ENCODE measurements at regions not wholly inside any gene's neighbourhood (a gene's known extent, or its start where the extent isn't known, plus 50 kb on each side); places are given as distances from the start of the nearest gene placed in this dataset.

- Histone ChIP-seq H3K9me3 (ENCODE audit: control insufficient read depth, insufficient read depth, low read length) (no peaks in the 10 kb centered on the region), H3K4me3 (ENCODE audit: low read depth, low read length) (no peak overlapping the region), H3K27me3 (ENCODE audit: control insufficient read depth, insufficient read depth, low read length) (no peaks in the 10 kb centered on the region), H3K27ac (ENCODE audit: low read depth, low read length) (no peak overlapping the region)
- DNase-seq (ENCODE audit: low read depth, low spot score): no peak
- ChIA-PET CTCF (no interaction called here), POLR2A (no interaction called here)
- no peak for TF ChIP-seq CTCF (IDR thresholded peaks at IDR 0.05; ENCODE audit: low read depth, low read length)
Measured at GRCh38 chr20:39990692-39991091, 698.3 kb downstream of the MAFB start.

- CTCF ChIA-PET: no interaction called here
- Histone ChIP-seq H3K27me3 (ENCODE audit: control insufficient read depth, insufficient read depth, low read length) (no peaks in the 10 kb centered on the region), H3K27ac (ENCODE audit: low read depth, low read length) (no peak overlapping the region), H3K4me3 (ENCODE audit: low read depth, low read length) (no peak overlapping the region), H3K9me3 (ENCODE audit: control insufficient read depth, insufficient read depth, low read length) (no peaks in the 10 kb centered on the region)
- DNase-seq (ENCODE audit: low read depth, low spot score): no peak
- POLR2A ChIA-PET: no interaction called here
- no peak for TF ChIP-seq CTCF (IDR thresholded peaks at IDR 0.05; ENCODE audit: low read depth, low read length)
Measured at GRCh38 chr20:39988991-39989390, 700.0 kb downstream of the MAFB start.

GRCh38 chr20:39986173-39986904, 702.7 kb downstream of the MAFB start:
- TF ChIP-seq CTCF (IDR thresholded peaks at IDR 0.05; ENCODE audit: low read depth, low read length): no peak
- H3K27me3 ChIP-seq (ENCODE audit: control insufficient read depth, insufficient read depth, low read length): no peaks in the 10 kb centered on the region
- H3K27ac ChIP-seq (ENCODE audit: low read depth, low read length): no peak overlapping the region
- DNase-seq (ENCODE audit: low read depth, low spot score): no peak
- ChIA-PET CTCF (no interaction called here), POLR2A (no interaction called here)
- no peaks in the 10 kb centered on the region for H3K9me3 ChIP-seq (ENCODE audit: control insufficient read depth, insufficient read depth, low read length)
- no peak overlapping the region for H3K4me3 ChIP-seq (ENCODE audit: low read depth, low read length)

- DNase-seq (ENCODE audit: low read depth, low spot score): no peak
- no peak overlapping the region for H3K27ac ChIP-seq (ENCODE audit: low read depth, low read length)
- CTCF ChIA-PET: no interaction called here
- TF ChIP-seq CTCF (IDR thresholded peaks at IDR 0.05; ENCODE audit: low read depth, low read length): no peak
- no peaks in the 10 kb centered on the region for H3K9me3 ChIP-seq (ENCODE audit: control insufficient read depth, insufficient read depth, low read length)
- POLR2A ChIA-PET: no interaction called here
- no peaks in the 10 kb centered on the region for H3K27me3 ChIP-seq (ENCODE audit: control insufficient read depth, insufficient read depth, low read length)
- H3K4me3 ChIP-seq (ENCODE audit: low read depth, low read length): no peak overlapping the region
Measured at GRCh38 chr20:39985271-39985827, 703.7 kb downstream of the MAFB start.

GRCh38 chr20:39983655-39984054, 705.4 kb downstream of the MAFB start:
- ChIA-PET CTCF (no interaction called here), POLR2A (no interaction called here)
- no peak for DNase-seq (ENCODE audit: low read depth, low spot score)
- no peak for TF ChIP-seq CTCF (IDR thresholded peaks at IDR 0.05; ENCODE audit: low read depth, low read length)
- no peaks in the 10 kb centered on the region for H3K27me3 ChIP-seq (ENCODE audit: control insufficient read depth, insufficient read depth, low read length)
- H3K4me3 ChIP-seq (ENCODE audit: low read depth, low read length): no peak overlapping the region
- H3K27ac ChIP-seq (ENCODE audit: low read depth, low read length): no peak overlapping the region
- H3K9me3 ChIP-seq (ENCODE audit: control insufficient read depth, insufficient read depth, low read length): no peaks in the 10 kb centered on the region

Data from AG04450 (cell line).